ENCODE measurements at regions not wholly inside any gene's neighbourhood (a gene's known extent, or its start where the extent isn't known, plus 50 kb on each side); places are given as distances from the start of the nearest gene placed in this dataset.

- FAIRE-seq (no peak), DNase-seq (ENCODE audit: low read depth, low spot score) (no peak)
- H4K20me1 ChIP-seq (ENCODE audit: control insufficient read depth, extremely low read depth, insufficient read depth, low read length), result no peaks in the 10 kb centered on the region
- TF ChIP-seq CTCF (optimal IDR thresholded peaks at IDR 0.05 in 1 of 3, IDR thresholded peaks at IDR 0.05 in 1 of 3, conservative IDR thresholded peaks at IDR 0.05 in 1 of 3; ENCODE audit: extremely low read depth in 1 of 3, insufficient read depth in 2 of 3, low read length in 3 of 3), result no peak
- TF ChIP-seq EZH2 (IDR thresholded peaks at IDR 0.05; ENCODE audit: low read length), result no peak
- H3K27me3 ChIP-seq (ENCODE audit: control insufficient read depth, extremely low read depth, insufficient read depth, low read length), result peaks cover 15% of the 10 kb centered on the region
- H2AFZ ChIP-seq (ENCODE audit: control insufficient read depth, low read length), result no peak overlapping the region
- no peaks in the 10 kb centered on the region for H3K36me3 ChIP-seq (ENCODE audit: control insufficient read depth in 2 of 2, extremely low read depth in 1 of 2, insufficient read depth in 2 of 2, low read length in 2 of 2)
- no peaks in the 10 kb centered on the region for H3K9me1 ChIP-seq (ENCODE audit: control insufficient read depth, extremely low read depth, insufficient read depth, low read length)
- dilution Hi-C loops (cut with MboI; ENCODE audit: extremely low pct_ligation_motif_present, low sequenced_read_pairs), result no loop called here
- H3K4me2 ChIP-seq (ENCODE audit: control insufficient read depth, extremely low read depth, insufficient read depth, low read depth, low read length), result no peak overlapping the region
- H3K27ac ChIP-seq (ENCODE audit: control insufficient read depth, insufficient read depth, low read length), result no peak overlapping the region
- no peaks in the 10 kb centered on the region for H3K4me1 ChIP-seq (ENCODE audit: control insufficient read depth, extremely low read depth, insufficient read depth, low read length)
- no peaks in the 10 kb centered on the region for H3K79me2 ChIP-seq (ENCODE audit: control insufficient read depth, insufficient read depth, low read length)
- H3K9ac ChIP-seq (ENCODE audit: control insufficient read depth, extremely low read depth, insufficient read depth, low read length), result no peak overlapping the region
- H3K4me3 ChIP-seq (ENCODE audit: control insufficient read depth in 2 of 3, extremely low read depth in 1 of 3, insufficient read depth in 2 of 3, low read depth in 1 of 3, low read length in 3 of 3), result no peak overlapping the region
- no peaks in the 10 kb centered on the region for H3K9me3 ChIP-seq (ENCODE audit: control insufficient read depth, low read depth, low read length)
Measured at GRCh38 chr7:131845573-131846314, 289.3 kb upstream of the PODXL start.

- Histone ChIP-seq H3K9ac (ENCODE audit: control insufficient read depth, extremely low read depth, insufficient read depth, low read length) (no peak overlapping the region), H3K27me3 (ENCODE audit: control insufficient read depth, extremely low read depth, insufficient read depth, low read length) (peaks cover 15% of the 10 kb centered on the region), H3K9me1 (ENCODE audit: control insufficient read depth, extremely low read depth, insufficient read depth, low read length) (no peaks in the 10 kb centered on the region), H4K20me1 (ENCODE audit: control insufficient read depth, extremely low read depth, insufficient read depth, low read length) (no peaks in the 10 kb centered on the region), H3K79me2 (ENCODE audit: control insufficient read depth, insufficient read depth, low read length) (no peaks in the 10 kb centered on the region), H3K36me3 (ENCODE audit: control insufficient read depth in 2 of 2, extremely low read depth in 1 of 2, insufficient read depth in 2 of 2, low read length in 2 of 2) (no peaks in the 10 kb centered on the region), H3K9me3 (ENCODE audit: control insufficient read depth, low read depth, low read length) (no peaks in the 10 kb centered on the region), H3K4me3 (ENCODE audit: control insufficient read depth in 2 of 3, extremely low read depth in 1 of 3, insufficient read depth in 2 of 3, low read depth in 1 of 3, low read length in 3 of 3) (no peak overlapping the region), H3K4me2 (ENCODE audit: control insufficient read depth, extremely low read depth, insufficient read depth, low read depth, low read length) (no peak overlapping the region), H2AFZ (ENCODE audit: control insufficient read depth, low read length) (no peak overlapping the region), H3K4me1 (ENCODE audit: control insufficient read depth, extremely low read depth, insufficient read depth, low read length) (no peaks in the 10 kb centered on the region), H3K27ac (ENCODE audit: control insufficient read depth, insufficient read depth, low read length) (no peak overlapping the region)
- TF ChIP-seq CTCF (optimal IDR thresholded peaks at IDR 0.05 in 1 of 3, IDR thresholded peaks at IDR 0.05 in 1 of 3, conservative IDR thresholded peaks at IDR 0.05 in 1 of 3; ENCODE audit: extremely low read depth in 1 of 3, insufficient read depth in 2 of 3, low read length in 3 of 3) (peak in 1 of 3 experiments; percentile 8), EZH2 (IDR thresholded peaks at IDR 0.05; ENCODE audit: low read length) (no peak)
- dilution Hi-C loops (cut with MboI; ENCODE audit: extremely low pct_ligation_motif_present, low sequenced_read_pairs), result no loop called here
- DNase-seq (ENCODE audit: low read depth, low spot score) (no peak), FAIRE-seq (no peak)
Measured at GRCh38 chr7:131844369-131844768, 287.9 kb upstream of the PODXL start.
